ENCODE measurements at regions not wholly inside any gene's neighbourhood (a gene's known extent, or its start where the extent isn't known, plus 50 kb on each side); places are given as distances from the start of the nearest gene placed in this dataset.

DNA sequence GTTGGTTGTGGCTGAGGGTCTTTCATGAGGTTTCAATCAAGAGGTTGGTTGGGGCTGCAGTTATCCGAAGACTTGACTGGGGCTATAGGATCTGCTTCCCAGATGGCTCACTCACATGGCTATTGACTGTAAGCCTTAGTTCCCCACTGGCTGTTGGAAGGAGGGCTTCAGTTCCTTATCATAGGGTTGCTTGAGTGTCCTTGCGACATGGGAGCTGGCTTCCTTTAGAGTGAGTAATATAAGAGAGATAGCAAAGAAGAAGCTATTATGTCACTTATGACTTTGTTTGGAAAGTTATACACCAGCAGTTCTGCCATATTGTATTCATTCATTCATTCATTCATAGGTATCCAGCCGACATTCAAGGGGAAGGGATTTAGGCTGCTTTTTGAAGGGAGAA is 121.4 kb upstream of the WSCD1 start:
- no peak for DNase-seq (ENCODE audit: low read depth)
- TF ChIP-seq, protein P1, sequence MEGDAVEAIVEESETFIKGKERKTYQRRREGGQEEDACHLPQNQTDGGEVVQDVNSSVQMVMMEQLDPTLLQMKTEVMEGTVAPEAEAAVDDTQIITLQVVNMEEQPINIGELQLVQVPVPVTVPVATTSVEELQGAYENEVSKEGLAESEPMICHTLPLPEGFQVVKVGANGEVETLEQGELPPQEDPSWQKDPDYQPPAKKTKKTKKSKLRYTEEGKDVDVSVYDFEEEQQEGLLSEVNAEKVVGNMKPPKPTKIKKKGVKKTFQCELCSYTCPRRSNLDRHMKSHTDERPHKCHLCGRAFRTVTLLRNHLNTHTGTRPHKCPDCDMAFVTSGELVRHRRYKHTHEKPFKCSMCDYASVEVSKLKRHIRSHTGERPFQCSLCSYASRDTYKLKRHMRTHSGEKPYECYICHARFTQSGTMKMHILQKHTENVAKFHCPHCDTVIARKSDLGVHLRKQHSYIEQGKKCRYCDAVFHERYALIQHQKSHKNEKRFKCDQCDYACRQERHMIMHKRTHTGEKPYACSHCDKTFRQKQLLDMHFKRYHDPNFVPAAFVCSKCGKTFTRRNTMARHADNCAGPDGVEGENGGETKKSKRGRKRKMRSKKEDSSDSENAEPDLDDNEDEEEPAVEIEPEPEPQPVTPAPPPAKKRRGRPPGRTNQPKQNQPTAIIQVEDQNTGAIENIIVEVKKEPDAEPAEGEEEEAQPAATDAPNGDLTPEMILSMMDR (conservative IDR thresholded peaks at IDR 0.05; ENCODE audit: low read length) = no peak
- no peak overlapping the region for H3K4me3 ChIP-seq (ENCODE audit: low read length)

DNA sequence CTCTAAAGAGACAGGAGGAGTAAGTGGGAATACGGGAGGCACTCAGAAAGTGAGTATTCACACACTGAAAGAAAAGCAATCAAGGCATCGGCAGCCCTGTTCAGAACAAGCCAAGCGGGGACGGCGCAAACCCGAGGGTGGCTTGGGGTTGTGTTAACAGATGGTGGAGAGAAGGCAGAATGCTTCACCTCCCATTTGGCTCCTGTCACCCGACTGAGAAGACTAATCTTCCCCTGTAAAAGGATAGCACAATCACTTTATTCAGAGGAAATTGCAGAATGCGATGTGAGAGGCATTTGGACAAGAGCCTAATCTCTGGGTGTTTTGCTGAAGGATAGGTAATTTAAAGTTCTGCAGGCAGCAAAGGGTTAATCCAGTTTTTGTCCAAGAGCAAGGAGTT is 119.3 kb upstream of the WSCD1 start:
- H3K4me3 ChIP-seq (ENCODE audit: low read length) = no peak overlapping the region
- DNase-seq (ENCODE audit: low read depth) = no peak
- TF ChIP-seq, protein P1 (conservative IDR thresholded peaks at IDR 0.05; ENCODE audit: low read length) = no peak

GRCh38 chr17:5951912-5952311 is 118.3 kb upstream of the WSCD1 start:
- no peak overlapping the region for H3K4me3 ChIP-seq (ENCODE audit: low read length)
- DNase-seq (ENCODE audit: low read depth) = no peak
- TF ChIP-seq, protein P1 (conservative IDR thresholded peaks at IDR 0.05; ENCODE audit: low read length) = no peak

- no peak for DNase-seq (ENCODE audit: low read depth)
- H3K4me3 ChIP-seq (ENCODE audit: low read length) = no peak overlapping the region
- TF ChIP-seq, protein P1 (conservative IDR thresholded peaks at IDR 0.05; ENCODE audit: low read length) = no peak
These were observed 117.7 kb upstream of the WSCD1 start for GRCh38 chr17:5952518-5952917.

- no peak for DNase-seq (ENCODE audit: low read depth)
- TF ChIP-seq, protein P1 (conservative IDR thresholded peaks at IDR 0.05; ENCODE audit: low read length) = no peak
- H3K4me3 ChIP-seq (ENCODE audit: low read length) = no peak overlapping the region
These were observed 114.4 kb upstream of the WSCD1 start for GRCh38 chr17:5955764-5956163.

GRCh38 chr17:5958850-5959249 is 111.3 kb upstream of the WSCD1 start:
- TF ChIP-seq, protein P1 (conservative IDR thresholded peaks at IDR 0.05; ENCODE audit: low read length) = no peak
- DNase-seq (ENCODE audit: low read depth) = no peak
- H3K4me3 ChIP-seq (ENCODE audit: low read length) = no peak overlapping the region

GRCh38 chr17:5962371-5962770 is 107.8 kb upstream of the WSCD1 start:
- TF ChIP-seq, protein P1 (conservative IDR thresholded peaks at IDR 0.05; ENCODE audit: low read length) = no peak
- DNase-seq (ENCODE audit: low read depth) = no peak
- H3K4me3 ChIP-seq (ENCODE audit: low read length) = no peak overlapping the region

All from AG10803 (cell line).